ENCODE measurements at regions not wholly inside any gene's neighbourhood (a gene's known extent, or its start where the extent isn't known, plus 50 kb on each side); places are given as distances from the start of the nearest gene placed in this dataset.

DNA sequence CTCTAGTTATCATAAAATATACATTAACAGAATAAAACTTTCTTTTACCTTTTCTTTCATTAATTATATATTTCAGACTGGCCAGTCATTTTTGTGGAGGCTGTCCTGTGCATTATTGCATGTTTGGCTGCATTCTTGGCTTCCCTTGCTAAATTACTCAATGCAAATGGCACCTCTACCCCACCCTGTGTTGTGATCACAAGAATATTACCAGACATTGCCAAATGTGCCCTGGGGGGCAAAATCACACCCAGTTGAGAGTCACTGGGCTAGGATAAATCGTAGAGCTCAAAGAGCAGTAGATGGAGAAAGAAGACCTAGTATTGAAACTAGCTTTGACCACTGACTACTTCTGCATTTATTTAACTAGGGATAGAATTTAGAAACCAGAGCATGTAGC is 1257.8 kb upstream of the TENM4 start:
- H3K18ac ChIP-seq (ENCODE audit: insufficient read length, low read depth, low read length), result no peak overlapping the region
- H4K8ac ChIP-seq (replicated peaks; ENCODE audit: insufficient read length, low read depth, low read length), result no peak overlapping the region
- no peak overlapping the region for H3K14ac ChIP-seq (ENCODE audit: insufficient read depth, low read length)
- no peak overlapping the region for H3K23ac ChIP-seq (ENCODE audit: insufficient read length, low read depth, low read length)
- H4K91ac ChIP-seq (ENCODE audit: insufficient read length, low read depth, low read length), result no peak overlapping the region
- no CpG with 5 or more reads among the region's 1 CpG for WGBS (ENCODE audit: extremely low coverage, insufficient read length, low lambda C conversion rate)
- H2AFZ ChIP-seq (ENCODE audit: low read length), result no peak overlapping the region
- Mint-ChIP-seq H3K27me3 (ENCODE audit: low read depth) (no peaks in the 10 kb centered on the region), H3K9me3 (no peaks in the 10 kb centered on the region), H3K4me1 (peaks cover 0 to 7% of the 10 kb centered on the region in 2 experiments; a peak in 2 of 4 replicates), H3K4me3 (no peak overlapping the region), H3K36me3 (ENCODE audit: insufficient read depth in 1 of 3, low read depth in 3 of 3) (no peaks in the 10 kb centered on the region), H3K27ac (0 out of 7 replicates have a peak overlapping the region, but pooled peaks of 1 of the 3 experiments have one; percentile 51)
- no peak overlapping the region for H3K56ac ChIP-seq (ENCODE audit: insufficient read length, low read depth, low read length)
- TF ChIP-seq CTCF (conservative IDR thresholded peaks at IDR 0.05), result no peak
- no peaks in the 10 kb centered on the region for H3K27me3 ChIP-seq (ENCODE audit: insufficient read depth, low read length)
- H3K79me2 ChIP-seq (ENCODE audit: insufficient read depth, low read length), result no peaks in the 10 kb centered on the region
- no peak overlapping the region for H2BK15ac ChIP-seq (ENCODE audit: low read depth, low read length)
- no peak for DNase-seq
- no peaks in the 10 kb centered on the region for H3K23me2 ChIP-seq (ENCODE audit: insufficient read length, low read depth, low read length, poor library complexity, severe bottlenecking)
- no peak overlapping the region for H2AK5ac ChIP-seq (ENCODE audit: insufficient read length, low read length)
- H3K4me1 ChIP-seq (ENCODE audit: insufficient read depth, low read length), result no peaks in the 10 kb centered on the region
- no peaks in the 10 kb centered on the region for H4K20me1 ChIP-seq (ENCODE audit: control insufficient read depth, insufficient read depth, insufficient read length)
- no peak overlapping the region for H2BK120ac ChIP-seq (ENCODE audit: low read depth, low read length, poor library complexity, severe bottlenecking)
- H3K9ac ChIP-seq (ENCODE audit: extremely low read depth, insufficient read length, low read length), result no peak overlapping the region
- H2BK12ac ChIP-seq (ENCODE audit: insufficient read length, low read depth, low read length), result no peak overlapping the region
- H3K4ac ChIP-seq (ENCODE audit: low read depth, low read length), result no peak overlapping the region
- H2BK5ac ChIP-seq (ENCODE audit: insufficient read length, low read length), result no peak overlapping the region
- no peak overlapping the region for H2BK20ac ChIP-seq (ENCODE audit: low read depth, low read length, poor library complexity, severe bottlenecking)
- no peaks in the 10 kb centered on the region for H3K9me3 ChIP-seq (ENCODE audit: control insufficient read depth, low read depth, low read length)
- no peaks in the 10 kb centered on the region for H3K79me1 ChIP-seq (ENCODE audit: insufficient read depth, low read depth, low read length, poor library complexity, severe bottlenecking)
- H3K4me2 ChIP-seq (ENCODE audit: insufficient read depth, insufficient read length, low read length), result no peak overlapping the region
- H3K27ac ChIP-seq (ENCODE audit: insufficient read length, low read depth, low read length), result no peak overlapping the region
- H3T11ph ChIP-seq (ENCODE audit: low read length), result no peak overlapping the region
- no peak overlapping the region for H4K5ac ChIP-seq (ENCODE audit: insufficient read length, low read depth, low read length)

Data from H9 (cell line).